ENCODE measurements at regions not wholly inside any gene's neighbourhood (a gene's known extent, or its start where the extent isn't known, plus 50 kb on each side); places are given as distances from the start of the nearest gene placed in this dataset.
A peak's percentile ranks its signal among the peaks of the same experiment; 100 is the strongest.

DNA sequence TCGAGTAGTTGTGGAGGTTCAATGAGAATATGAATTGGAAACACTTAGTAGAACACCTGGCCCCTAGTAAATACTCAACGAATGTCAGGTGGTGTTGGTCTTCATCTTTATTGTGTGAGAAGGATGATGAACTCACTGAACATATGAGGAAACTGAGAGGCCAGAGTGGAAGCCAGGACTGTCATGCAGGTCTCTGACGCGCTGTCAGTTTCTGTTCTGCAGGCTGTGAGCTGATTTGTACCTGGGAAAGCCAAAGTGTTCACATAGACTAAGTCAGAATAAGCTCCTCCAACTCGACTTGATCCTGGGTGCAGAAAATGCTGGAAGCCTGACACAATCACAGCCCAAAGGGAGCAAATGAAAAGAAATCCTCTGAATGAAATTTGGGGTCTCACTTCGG is 222.2 kb downstream of the LY86 start:
- no peak for DNase-seq

DNA sequence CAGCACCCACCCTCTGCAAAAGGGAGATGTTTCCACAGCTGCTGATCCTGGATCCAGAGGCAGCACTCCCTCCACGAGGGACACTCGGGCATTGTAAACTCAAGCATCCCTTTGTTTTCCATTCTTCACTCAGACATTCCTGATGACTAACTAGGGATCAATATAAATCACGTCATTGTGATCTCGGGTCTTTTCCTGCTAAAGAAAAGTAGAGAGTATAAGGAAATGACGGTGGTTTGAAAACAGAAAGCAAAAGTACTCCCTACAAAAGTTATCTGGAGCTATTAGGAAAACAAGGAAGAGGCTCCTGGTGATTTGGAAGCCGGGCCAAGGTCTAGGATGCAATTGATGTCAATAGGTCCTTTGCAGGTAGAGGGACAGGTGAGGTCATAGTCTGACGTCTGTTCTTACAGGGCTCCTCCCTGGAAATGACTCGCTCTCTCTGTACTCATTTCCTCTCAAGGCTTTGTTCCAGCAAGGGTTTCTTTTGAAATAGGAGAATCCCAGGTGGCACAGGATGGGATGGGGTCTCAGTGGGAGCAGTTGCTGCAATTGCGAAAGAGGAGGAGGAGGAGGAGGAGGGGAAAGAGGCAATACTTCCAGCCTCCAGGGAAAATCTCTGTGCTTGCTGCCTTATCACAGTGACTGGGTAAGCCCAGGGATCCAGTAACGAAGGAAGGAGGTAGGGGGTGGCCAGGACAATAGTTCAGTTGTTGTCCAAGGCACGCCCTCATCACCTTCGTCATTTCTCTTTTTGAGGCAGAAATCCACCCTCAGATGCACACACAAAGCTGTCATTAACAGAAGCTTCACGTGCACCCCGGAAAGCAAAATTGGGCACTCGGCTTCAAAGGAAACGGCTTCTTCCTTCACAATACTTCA is 222.8 kb downstream of the LY86 start:
- H3K27me3 ChIP-seq (replicated peaks; ENCODE audit: control insufficient read depth, insufficient read depth, low read length, poor library complexity, severe bottlenecking) = no peaks in the 10 kb centered on the region
- no peaks in the 10 kb centered on the region for H3K36me3 ChIP-seq (ENCODE audit: control insufficient read depth, insufficient read depth, low read length)
- no peak for DNase-seq
- H3K9me3 ChIP-seq (ENCODE audit: control insufficient read depth, low read length) = no peaks in the 10 kb centered on the region
- H3K4me1 ChIP-seq (ENCODE audit: control insufficient read depth, insufficient read depth, low read length, poor library complexity, severe bottlenecking) = peaks cover 2% of the 10 kb centered on the region
- H3K4me3 ChIP-seq (ENCODE audit: insufficient read depth, low read depth, low read length, poor library complexity, severe bottlenecking) = peak overlapping the region; percentile 42
- H3K27ac ChIP-seq (ENCODE audit: insufficient read depth, low read length, poor library complexity, severe bottlenecking) = no peak overlapping the region

More for the DNA sequence above, 222.2 kb downstream of the LY86 start:
- Histone ChIP-seq H3K9me3 (ENCODE audit: control insufficient read depth, low read length) (no peaks in the 10 kb centered on the region), H3K27me3 (replicated peaks; ENCODE audit: control insufficient read depth, insufficient read depth, low read length, poor library complexity, severe bottlenecking) (no peaks in the 10 kb centered on the region), H3K4me1 (ENCODE audit: control insufficient read depth, insufficient read depth, low read length, poor library complexity, severe bottlenecking) (peaks cover 2% of the 10 kb centered on the region), H3K4me3 (ENCODE audit: insufficient read depth, low read depth, low read length, poor library complexity, severe bottlenecking) (peak overlapping the region; percentile 42), H3K27ac (ENCODE audit: insufficient read depth, low read length, poor library complexity, severe bottlenecking) (no peak overlapping the region), H3K36me3 (ENCODE audit: control insufficient read depth, insufficient read depth, low read length) (no peaks in the 10 kb centered on the region)

DNA sequence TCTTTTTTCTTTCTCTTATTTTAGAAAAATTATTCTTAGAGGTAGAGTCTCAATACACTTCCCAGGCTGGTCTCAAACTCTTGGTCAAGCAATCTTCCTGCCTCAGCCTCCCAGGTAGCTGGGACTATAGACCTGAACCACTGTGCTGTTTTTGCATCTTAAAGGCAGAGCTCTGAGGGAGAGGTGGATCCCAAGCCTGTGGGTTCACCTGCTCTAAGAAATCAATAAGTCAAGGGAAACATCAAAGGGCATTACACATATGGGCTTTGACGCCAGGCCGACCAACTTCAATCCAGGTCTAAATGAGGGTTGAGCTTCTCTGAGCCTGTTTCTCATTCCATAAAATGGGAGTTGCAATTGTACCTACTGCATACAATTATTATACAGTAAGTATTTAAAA is 223.9 kb downstream of the LY86 start:
- no peak for DNase-seq
- Histone ChIP-seq H3K4me3 (ENCODE audit: insufficient read depth, low read depth, low read length, poor library complexity, severe bottlenecking) (no peak overlapping the region), H3K27me3 (replicated peaks; ENCODE audit: control insufficient read depth, insufficient read depth, low read length, poor library complexity, severe bottlenecking) (no peaks in the 10 kb centered on the region), H3K4me1 (ENCODE audit: control insufficient read depth, insufficient read depth, low read length, poor library complexity, severe bottlenecking) (peaks cover 2% of the 10 kb centered on the region), H3K27ac (ENCODE audit: insufficient read depth, low read length, poor library complexity, severe bottlenecking) (no peak overlapping the region), H3K36me3 (ENCODE audit: control insufficient read depth, insufficient read depth, low read length) (no peaks in the 10 kb centered on the region), H3K9me3 (ENCODE audit: control insufficient read depth, low read length) (no peaks in the 10 kb centered on the region)

DNA sequence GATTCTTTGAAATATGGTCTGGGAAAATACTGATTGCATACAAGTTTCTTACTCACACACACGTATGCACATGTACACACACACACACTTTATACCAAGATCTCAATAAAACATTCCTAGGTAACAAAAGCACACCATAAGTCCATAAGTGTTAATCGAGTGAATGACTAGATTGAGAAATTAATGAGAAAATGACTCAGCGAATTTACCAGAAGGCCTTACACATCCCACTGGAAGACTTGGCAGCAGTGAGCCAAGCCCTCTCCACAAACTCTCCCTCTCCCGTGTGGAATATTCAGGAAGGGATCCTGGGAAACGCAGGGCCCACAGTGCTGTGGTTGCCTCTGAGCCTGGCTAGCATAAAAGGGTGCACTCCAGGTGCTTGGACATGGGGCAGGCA is 227.2 kb downstream of the LY86 start:
- DNase-seq = no peak
- Histone ChIP-seq H3K27me3 (replicated peaks; ENCODE audit: control insufficient read depth, insufficient read depth, low read length, poor library complexity, severe bottlenecking) (no peaks in the 10 kb centered on the region), H3K4me3 (ENCODE audit: insufficient read depth, low read depth, low read length, poor library complexity, severe bottlenecking) (no peak overlapping the region), H3K9me3 (ENCODE audit: control insufficient read depth, low read length) (no peaks in the 10 kb centered on the region), H3K36me3 (ENCODE audit: control insufficient read depth, insufficient read depth, low read length) (no peaks in the 10 kb centered on the region), H3K4me1 (ENCODE audit: control insufficient read depth, insufficient read depth, low read length, poor library complexity, severe bottlenecking) (peaks cover 2% of the 10 kb centered on the region), H3K27ac (ENCODE audit: insufficient read depth, low read length, poor library complexity, severe bottlenecking) (no peak overlapping the region)

DNA sequence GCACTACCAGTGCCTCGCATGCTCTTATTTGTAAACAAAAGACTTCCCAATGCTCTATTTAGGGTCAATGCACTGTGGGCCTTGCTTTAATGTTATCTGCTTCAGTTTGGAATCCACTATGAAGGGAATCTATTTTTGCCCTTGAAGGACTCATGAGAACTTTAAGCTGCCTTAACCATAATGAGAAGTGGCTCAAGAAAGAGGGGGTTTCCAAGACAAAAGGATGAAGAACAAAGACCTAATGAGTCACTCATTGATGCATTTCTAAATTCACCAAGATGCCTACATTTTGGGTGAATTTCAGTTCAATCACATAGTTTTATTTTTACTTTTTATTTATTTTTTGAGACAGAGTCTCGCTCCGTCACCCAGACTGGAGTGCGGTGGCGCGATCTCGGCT is 228.2 kb downstream of the LY86 start:
- no peaks in the 10 kb centered on the region for H3K36me3 ChIP-seq (ENCODE audit: control insufficient read depth, insufficient read depth, low read length)
- H3K9me3 ChIP-seq (ENCODE audit: control insufficient read depth, low read length) = no peaks in the 10 kb centered on the region
- H3K4me1 ChIP-seq (ENCODE audit: control insufficient read depth, insufficient read depth, low read length, poor library complexity, severe bottlenecking) = no peaks in the 10 kb centered on the region
- no peak for DNase-seq
- H3K27ac ChIP-seq (ENCODE audit: insufficient read depth, low read length, poor library complexity, severe bottlenecking) = no peak overlapping the region
- H3K27me3 ChIP-seq (replicated peaks; ENCODE audit: control insufficient read depth, insufficient read depth, low read length, poor library complexity, severe bottlenecking) = no peaks in the 10 kb centered on the region
- H3K4me3 ChIP-seq (ENCODE audit: insufficient read depth, low read depth, low read length, poor library complexity, severe bottlenecking) = no peak overlapping the region

DNA sequence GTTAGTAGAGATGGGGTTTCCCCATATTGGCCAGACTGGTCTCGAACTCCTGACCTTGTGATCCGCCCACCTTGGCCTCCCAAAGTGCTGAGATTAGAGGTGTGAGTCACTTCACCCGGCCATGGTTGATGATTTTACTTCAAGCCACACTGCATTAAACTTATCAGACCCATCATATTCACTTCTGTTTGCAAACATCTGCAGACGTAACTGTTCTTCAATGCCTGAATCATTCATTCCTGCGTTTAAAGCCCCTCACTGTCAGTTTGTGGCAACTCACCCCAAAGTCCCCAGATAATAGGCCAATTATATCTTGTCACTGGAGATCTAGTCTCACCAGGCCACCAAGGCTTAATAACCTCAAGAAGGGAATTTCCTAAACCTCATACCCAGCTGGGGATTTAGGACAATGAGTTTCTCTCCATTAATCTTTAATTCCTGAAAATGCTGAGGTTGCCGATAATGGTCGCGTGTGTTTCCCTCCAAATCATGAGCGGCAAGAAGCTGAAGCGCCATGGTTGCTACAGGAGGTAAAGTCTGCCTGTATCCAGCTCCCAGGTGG is 229.6 kb downstream of the LY86 start:
- Histone ChIP-seq H3K4me1 (ENCODE audit: control insufficient read depth, insufficient read depth, low read length, poor library complexity, severe bottlenecking) (no peaks in the 10 kb centered on the region), H3K36me3 (ENCODE audit: control insufficient read depth, insufficient read depth, low read length) (no peaks in the 10 kb centered on the region), H3K27ac (ENCODE audit: insufficient read depth, low read length, poor library complexity, severe bottlenecking) (no peak overlapping the region), H3K9me3 (ENCODE audit: control insufficient read depth, low read length) (no peaks in the 10 kb centered on the region), H3K4me3 (ENCODE audit: insufficient read depth, low read depth, low read length, poor library complexity, severe bottlenecking) (no peak overlapping the region), H3K27me3 (replicated peaks; ENCODE audit: control insufficient read depth, insufficient read depth, low read length, poor library complexity, severe bottlenecking) (no peaks in the 10 kb centered on the region)
- DNase-seq = no peak

DNA sequence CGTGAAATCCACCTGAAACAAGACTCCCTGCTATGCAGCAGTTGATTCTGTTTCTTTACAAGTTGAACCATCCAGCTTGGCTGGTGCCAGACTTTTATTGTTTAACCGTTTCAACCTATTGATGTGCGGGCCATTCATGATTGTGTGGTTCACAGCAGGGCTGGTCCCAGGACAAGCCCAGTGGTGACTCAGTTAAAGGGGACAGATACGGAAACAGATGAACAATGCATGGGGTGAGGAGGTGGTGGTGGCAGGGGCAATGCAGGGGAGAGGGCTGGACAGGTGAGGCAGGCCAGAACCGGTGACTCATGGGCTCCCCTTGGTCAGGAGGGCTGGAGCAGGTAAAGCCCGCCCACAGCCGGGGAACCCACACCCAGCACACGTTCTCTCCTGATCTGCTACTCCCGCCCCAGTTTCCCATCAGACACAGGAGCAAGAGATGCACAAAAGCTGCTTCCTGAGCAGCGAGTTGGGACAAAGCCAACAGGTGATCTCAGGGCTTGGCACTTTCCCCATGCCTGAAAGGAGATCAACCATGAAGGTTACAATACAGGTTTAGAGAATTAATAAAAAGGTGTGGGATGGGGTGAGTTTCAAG is 232.2 kb downstream of the LY86 start:
- Histone ChIP-seq H3K9me3 (ENCODE audit: control insufficient read depth, low read length) (no peaks in the 10 kb centered on the region), H3K4me1 (ENCODE audit: control insufficient read depth, insufficient read depth, low read length, poor library complexity, severe bottlenecking) (no peaks in the 10 kb centered on the region), H3K4me3 (ENCODE audit: insufficient read depth, low read depth, low read length, poor library complexity, severe bottlenecking) (no peak overlapping the region), H3K27ac (ENCODE audit: insufficient read depth, low read length, poor library complexity, severe bottlenecking) (no peak overlapping the region), H3K27me3 (replicated peaks; ENCODE audit: control insufficient read depth, insufficient read depth, low read length, poor library complexity, severe bottlenecking) (no peaks in the 10 kb centered on the region), H3K36me3 (ENCODE audit: control insufficient read depth, insufficient read depth, low read length) (no peaks in the 10 kb centered on the region)
- DNase-seq = no peak

DNA sequence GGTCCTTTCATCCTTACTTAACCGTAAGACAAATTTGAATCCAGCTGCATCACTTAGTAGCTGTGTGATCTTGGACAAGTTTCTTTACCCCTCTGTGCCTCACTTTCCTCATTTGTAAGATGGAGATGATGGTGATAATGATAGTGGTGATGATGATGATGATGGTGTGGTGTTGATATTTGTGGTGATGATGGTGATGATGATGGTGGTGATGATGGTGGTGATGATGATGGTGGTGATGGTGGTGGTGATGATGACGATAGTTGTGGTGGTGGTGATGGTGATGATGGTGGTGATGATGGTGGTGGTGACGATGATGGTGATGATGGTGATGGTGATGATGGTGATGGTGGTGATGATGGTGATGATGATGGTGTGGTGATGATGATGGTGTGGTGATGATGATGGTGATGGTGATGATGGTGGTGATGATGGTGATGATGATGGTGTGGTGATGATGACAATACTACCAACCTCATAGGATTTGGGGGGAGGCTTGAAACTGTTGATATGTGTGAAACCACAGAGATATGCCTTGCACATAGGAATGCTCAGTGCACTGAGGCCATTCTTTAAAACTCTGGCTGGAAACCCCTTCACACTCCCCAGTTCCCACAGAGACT is 233.2 kb downstream of the LY86 start:
- H3K36me3 ChIP-seq (ENCODE audit: control insufficient read depth, insufficient read depth, low read length) = no peaks in the 10 kb centered on the region
- no peak for DNase-seq
- no peak overlapping the region for H3K27ac ChIP-seq (ENCODE audit: insufficient read depth, low read length, poor library complexity, severe bottlenecking)

DNA sequence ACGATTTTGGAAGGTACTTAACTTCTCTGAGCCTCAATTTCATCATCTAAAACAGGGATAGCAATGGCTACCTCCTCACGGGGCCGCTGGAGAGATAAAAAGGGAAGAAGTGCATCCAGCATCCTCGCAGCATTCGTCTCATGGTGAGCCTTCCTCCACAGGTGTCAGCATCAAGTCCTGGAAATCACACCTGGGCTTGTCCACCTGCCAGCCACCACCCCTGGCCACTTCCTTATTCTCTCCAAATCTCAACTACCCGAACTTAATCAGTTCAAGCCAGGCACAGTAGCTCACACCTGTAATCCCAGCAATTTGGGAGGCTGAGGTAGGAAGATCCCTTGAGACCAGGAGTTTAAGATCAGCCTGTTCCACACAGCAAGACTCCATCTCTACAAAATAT is 234.5 kb downstream of the LY86 start:
- Histone ChIP-seq H3K4me1 (ENCODE audit: control insufficient read depth, insufficient read depth, low read length, poor library complexity, severe bottlenecking) (no peaks in the 10 kb centered on the region), H3K4me3 (ENCODE audit: insufficient read depth, low read depth, low read length, poor library complexity, severe bottlenecking) (no peak overlapping the region), H3K27ac (ENCODE audit: insufficient read depth, low read length, poor library complexity, severe bottlenecking) (no peak overlapping the region), H3K36me3 (ENCODE audit: control insufficient read depth, insufficient read depth, low read length) (no peaks in the 10 kb centered on the region), H3K9me3 (ENCODE audit: control insufficient read depth, low read length) (no peaks in the 10 kb centered on the region), H3K27me3 (replicated peaks; ENCODE audit: control insufficient read depth, insufficient read depth, low read length, poor library complexity, severe bottlenecking) (no peaks in the 10 kb centered on the region)
- DNase-seq = no peak

More for the DNA sequence above, 233.2 kb downstream of the LY86 start:
- no peaks in the 10 kb centered on the region for H3K4me1 ChIP-seq (ENCODE audit: control insufficient read depth, insufficient read depth, low read length, poor library complexity, severe bottlenecking)
- H3K27me3 ChIP-seq (replicated peaks; ENCODE audit: control insufficient read depth, insufficient read depth, low read length, poor library complexity, severe bottlenecking) = no peaks in the 10 kb centered on the region
- H3K9me3 ChIP-seq (ENCODE audit: control insufficient read depth, low read length) = no peaks in the 10 kb centered on the region
- no peak overlapping the region for H3K4me3 ChIP-seq (ENCODE audit: insufficient read depth, low read depth, low read length, poor library complexity, severe bottlenecking)

Measured in effector memory CD4-positive, alpha-beta T cell (primary cell).